A549 (cell line): ENCODE measurements at regions not wholly inside any gene's neighbourhood (a gene's known extent, or its start where the extent isn't known, plus 50 kb on each side); places are given as distances from the start of the nearest gene placed in this dataset.

Experiments used
- BCL3 ChIP-seq: fragments of >200 bp; sonication (Bioruptor Twin); formaldehyde crosslinking; IDR thresholded peaks from 3 replicates; pipeline ENCODE4 v1.6.1; 2016
- CBX8 ChIP-seq: fragments of 200-600 bp; sonication (generic); IDR thresholded peaks from 2 replicates; pipeline ENCODE4 v1.6.1; 2016
- CTCF ChIP-seq: fragments of >200 bp; sonication (Bioruptor Twin); formaldehyde crosslinking; IDR thresholded peaks from 3 replicates; pipeline ENCODE4 v1.5.1; 2016
- EHMT2 ChIP-seq: fragments of 200-600 bp; sonication (generic); IDR thresholded peaks from 2 replicates; pipeline ENCODE4 v1.6.1; 2016; ENCODE audit warnings: antibody characterized with exemption, low read depth, mild to moderate bottlenecking, moderate library complexity
- EP300 ChIP-seq, 2 experiments: fragments of >200 bp; sonication (Bioruptor Twin); formaldehyde crosslinking; IDR thresholded peaks; 2 replicates in 1 of 2; 3 replicates in 1 of 2; pipeline ENCODE4 v1.6.1; 2016 to 2017
- KDM5A ChIP-seq: fragments of 200-600 bp; sonication (generic); IDR thresholded peaks from 2 replicates; pipeline ENCODE4 v1.6.1; 2016; ENCODE audit warnings: antibody characterized with exemption, mild to moderate bottlenecking
- MYC ChIP-seq: IDR thresholded peaks from 2 replicates; pipeline ENCODE4 v1.6.1; 2012; ENCODE audit warnings: mild to moderate bottlenecking, inconsistent platforms, low read length, improper control_type of control experiment, borderline replicate concordance
- RAD21 ChIP-seq, 2 experiments: fragments of >200 bp in 1 of 2; sonication (Bioruptor Twin) in 1 of 2; formaldehyde crosslinking in 1 of 2; IDR thresholded peaks in 1 of 2; conservative IDR thresholded peaks in 1 of 2; 2 replicates in 1 of 2; 3 replicates in 1 of 2; pipeline ENCODE4 v1.6.1; 2012 to 2018; ENCODE audit warnings: inconsistent platforms in 1 of 2
- SMC3 ChIP-seq: fragments of >200 bp; sonication (Bioruptor Twin); formaldehyde crosslinking; IDR thresholded peaks from 3 replicates; pipeline ENCODE4 v1.6.1; 2018; ENCODE audit warnings: inconsistent platforms
- SREBF2 ChIP-seq: fragments of 450-650 bp; IDR thresholded peaks from 2 replicates; pipeline ENCODE4 v1.6.1; 2014; ENCODE audit warnings: mild to moderate bottlenecking, moderate library complexity

- TF ChIP-seq KDM5A (no peak), BCL3 (no peak), CTCF (no peak), EP300 (IDR thresholded peaks at IDR 0.05) (no peak), CBX8 (no peak), SREBF2 (no peak), EHMT2 (no peak), RAD21 (conservative IDR thresholded peaks at IDR 0.05 in 1 of 2, IDR thresholded peaks at IDR 0.05 in 1 of 2) (no peak), MYC (no peak), SMC3 (no peak)
These were observed 761.7 kb downstream of the DNAJB9 start for GRCh38 chr7:109331423-109331822.
